ENCODE measurements at regions not wholly inside any gene's neighbourhood (a gene's known extent, or its start where the extent isn't known, plus 50 kb on each side); places are given as distances from the start of the nearest gene placed in this dataset.

DNA sequence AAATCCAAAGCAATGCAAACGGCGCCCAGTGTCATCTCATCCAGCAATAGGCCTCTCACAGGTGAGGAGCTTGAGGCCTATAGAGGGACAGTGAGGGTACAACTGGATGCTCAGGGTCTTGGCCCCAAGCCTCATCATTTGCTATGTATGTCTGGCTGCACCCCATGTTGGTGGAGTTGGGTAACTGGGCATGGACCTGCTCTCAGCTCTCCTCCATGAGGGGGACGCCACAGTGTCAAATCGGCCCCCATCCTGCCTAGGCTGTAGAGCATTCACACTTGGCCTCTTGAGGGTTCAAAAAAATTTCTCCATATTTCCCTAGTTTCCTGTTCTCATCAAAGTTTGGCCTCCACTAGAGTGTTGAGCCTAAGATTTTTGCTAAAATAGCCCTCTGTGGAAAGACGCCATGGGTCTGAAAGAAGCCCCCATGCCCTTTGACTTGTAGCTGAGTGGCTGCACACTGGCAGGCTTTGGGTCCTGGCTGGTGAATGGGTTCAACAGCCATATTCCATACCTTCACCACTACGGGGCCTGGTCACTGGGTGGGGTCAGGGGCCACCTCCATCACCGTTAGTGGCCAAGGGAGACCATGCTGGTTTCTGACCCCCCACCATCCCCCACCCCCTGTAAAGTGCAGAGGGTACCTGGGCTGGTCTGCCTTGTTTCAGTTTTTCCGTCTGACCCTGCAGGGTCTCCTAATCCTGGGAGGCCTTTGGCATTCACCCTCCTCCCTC is 132.3 kb upstream of the TBX20 start:
- no peak for TF ChIP-seq ZNF274 (IDR thresholded peaks at IDR 0.05; ENCODE audit: low read depth, low read length)
- TF ChIP-seq SUZ12 (IDR thresholded peaks at IDR 0.05; ENCODE audit: extremely low read depth, insufficient read depth, insufficient read length), result no peak

All from NT2/D1 (cell line).